GM23338 (cell line): ENCODE measurements at regions not wholly inside any gene's neighbourhood (a gene's known extent, or its start where the extent isn't known, plus 50 kb on each side); places are given as distances from the start of the nearest gene placed in this dataset.

Source experiments
- CREB1 ChIP-seq: fragments of 250-450 bp; sonication (Bioruptor Pico); IDR thresholded peaks from 2 replicates; pipeline ENCODE4 v1.5.0; 2020; ENCODE audit warnings: low read depth, mild to moderate bottlenecking, moderate library complexity
- ETS1 ChIP-seq: IDR thresholded peaks from 2 replicates; pipeline ENCODE4 v1.6.1; 2016; ENCODE audit warnings: antibody characterized with exemption
- EZH2 ChIP-seq: fragments of 200-600 bp; sonication (generic); IDR thresholded peaks from one replicate; pipeline ENCODE4 v1.8.0; 2017; ENCODE audit warnings: antibody characterized with exemption, mild to moderate bottlenecking, low read depth; ENCODE audit not compliant: unreplicated experiment
- EZH2phosphoT487 ChIP-seq: fragments of 200-600 bp; sonication (generic); IDR thresholded peaks from one replicate; pipeline ENCODE4 v1.8.1; 2018; ENCODE audit warnings: antibody characterized with exemption; ENCODE audit not compliant: unreplicated experiment
- JUNB ChIP-seq: IDR thresholded peaks from one replicate; pipeline ENCODE4 v1.6.1; 2016; ENCODE audit warnings: antibody characterized with exemption; ENCODE audit not compliant: unreplicated experiment
- NANOG ChIP-seq: IDR thresholded peaks from 2 replicates; pipeline ENCODE4 v1.6.1; 2016; ENCODE audit warnings: antibody characterized with exemption, borderline replicate concordance
- POLR2AphosphoS5 ChIP-seq: IDR thresholded peaks from 2 replicates; pipeline ENCODE4 v1.6.1; 2016; ENCODE audit warnings: antibody characterized with exemption, low read depth
- STAT1 ChIP-seq: IDR thresholded peaks from one replicate; pipeline ENCODE4 v1.6.1; 2016; ENCODE audit warnings: antibody characterized with exemption; ENCODE audit not compliant: unreplicated experiment
- ZNF114 ChIP-seq: fragments of 250-450 bp; sonication (Bioruptor Pico); IDR thresholded peaks from 2 replicates; pipeline ENCODE4 v1.5.0; 2020; ENCODE audit warnings: mild to moderate bottlenecking, moderate library complexity
- ZNF331 ChIP-seq: fragments of 250-450 bp; sonication (Bioruptor Pico); IDR thresholded peaks from 2 replicates; pipeline ENCODE4 v1.5.0; 2020; ENCODE audit warnings: low read depth, mild to moderate bottlenecking, moderate library complexity
- ZNF462 ChIP-seq: fragments of 250-450 bp; sonication (Bioruptor Pico); IDR thresholded peaks from 2 replicates; pipeline ENCODE4 v1.5.0; 2020; ENCODE audit warnings: mild to moderate bottlenecking, moderate library complexity
- TF ChIP-seq, protein P1 (sequence below), 2 experiments: fragments of 200-600 bp in 1 of 2; sonication (generic) in 1 of 2; conservative IDR thresholded peaks; 2 replicates each; pipeline versions ENCODE4 v1.5.1 to v1.6.1; 2016 to 2017; ENCODE audit warnings: antibody characterized with exemption in 2 of 2, low read depth in 2 of 2, mild to moderate bottlenecking in 2 of 2, moderate library complexity in 1 of 2
- TF ChIP-seq, protein P2 (sequence below): IDR thresholded peaks from one replicate; pipeline ENCODE4 v1.6.1; 2018; ENCODE audit warnings: antibody characterized with exemption; ENCODE audit not compliant: unreplicated experiment

- TF ChIP-seq, protein P1, sequence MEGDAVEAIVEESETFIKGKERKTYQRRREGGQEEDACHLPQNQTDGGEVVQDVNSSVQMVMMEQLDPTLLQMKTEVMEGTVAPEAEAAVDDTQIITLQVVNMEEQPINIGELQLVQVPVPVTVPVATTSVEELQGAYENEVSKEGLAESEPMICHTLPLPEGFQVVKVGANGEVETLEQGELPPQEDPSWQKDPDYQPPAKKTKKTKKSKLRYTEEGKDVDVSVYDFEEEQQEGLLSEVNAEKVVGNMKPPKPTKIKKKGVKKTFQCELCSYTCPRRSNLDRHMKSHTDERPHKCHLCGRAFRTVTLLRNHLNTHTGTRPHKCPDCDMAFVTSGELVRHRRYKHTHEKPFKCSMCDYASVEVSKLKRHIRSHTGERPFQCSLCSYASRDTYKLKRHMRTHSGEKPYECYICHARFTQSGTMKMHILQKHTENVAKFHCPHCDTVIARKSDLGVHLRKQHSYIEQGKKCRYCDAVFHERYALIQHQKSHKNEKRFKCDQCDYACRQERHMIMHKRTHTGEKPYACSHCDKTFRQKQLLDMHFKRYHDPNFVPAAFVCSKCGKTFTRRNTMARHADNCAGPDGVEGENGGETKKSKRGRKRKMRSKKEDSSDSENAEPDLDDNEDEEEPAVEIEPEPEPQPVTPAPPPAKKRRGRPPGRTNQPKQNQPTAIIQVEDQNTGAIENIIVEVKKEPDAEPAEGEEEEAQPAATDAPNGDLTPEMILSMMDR (conservative IDR thresholded peaks at IDR 0.05; ENCODE audit: low read depth in 2 of 2), result no peak
- TF ChIP-seq EZH2phosphoT487 (no peak), CREB1 (CRISPR knock-in tag) (no peak), EZH2 (no peak), POLR2AphosphoS5 (no peak), JUNB (no peak), ZNF331 (CRISPR knock-in tag) (no peak), ETS1 (no peak), NANOG (no peak), STAT1 (no peak), ZNF114 (CRISPR knock-in tag) (no peak), ZNF462 (CRISPR knock-in tag) (no peak)
- TF ChIP-seq, protein P2, sequence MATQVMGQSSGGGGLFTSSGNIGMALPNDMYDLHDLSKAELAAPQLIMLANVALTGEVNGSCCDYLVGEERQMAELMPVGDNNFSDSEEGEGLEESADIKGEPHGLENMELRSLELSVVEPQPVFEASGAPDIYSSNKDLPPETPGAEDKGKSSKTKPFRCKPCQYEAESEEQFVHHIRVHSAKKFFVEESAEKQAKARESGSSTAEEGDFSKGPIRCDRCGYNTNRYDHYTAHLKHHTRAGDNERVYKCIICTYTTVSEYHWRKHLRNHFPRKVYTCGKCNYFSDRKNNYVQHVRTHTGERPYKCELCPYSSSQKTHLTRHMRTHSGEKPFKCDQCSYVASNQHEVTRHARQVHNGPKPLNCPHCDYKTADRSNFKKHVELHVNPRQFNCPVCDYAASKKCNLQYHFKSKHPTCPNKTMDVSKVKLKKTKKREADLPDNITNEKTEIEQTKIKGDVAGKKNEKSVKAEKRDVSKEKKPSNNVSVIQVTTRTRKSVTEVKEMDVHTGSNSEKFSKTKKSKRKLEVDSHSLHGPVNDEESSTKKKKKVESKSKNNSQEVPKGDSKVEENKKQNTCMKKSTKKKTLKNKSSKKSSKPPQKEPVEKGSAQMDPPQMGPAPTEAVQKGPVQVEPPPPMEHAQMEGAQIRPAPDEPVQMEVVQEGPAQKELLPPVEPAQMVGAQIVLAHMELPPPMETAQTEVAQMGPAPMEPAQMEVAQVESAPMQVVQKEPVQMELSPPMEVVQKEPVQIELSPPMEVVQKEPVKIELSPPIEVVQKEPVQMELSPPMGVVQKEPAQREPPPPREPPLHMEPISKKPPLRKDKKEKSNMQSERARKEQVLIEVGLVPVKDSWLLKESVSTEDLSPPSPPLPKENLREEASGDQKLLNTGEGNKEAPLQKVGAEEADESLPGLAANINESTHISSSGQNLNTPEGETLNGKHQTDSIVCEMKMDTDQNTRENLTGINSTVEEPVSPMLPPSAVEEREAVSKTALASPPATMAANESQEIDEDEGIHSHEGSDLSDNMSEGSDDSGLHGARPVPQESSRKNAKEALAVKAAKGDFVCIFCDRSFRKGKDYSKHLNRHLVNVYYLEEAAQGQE, result no peak
Observed at GRCh38 chr9:80059191-80059590, 487.4 kb downstream of the TLE4 start.
